HUES6 (cell line): ENCODE measurements at regions not wholly inside any gene's neighbourhood (a gene's known extent, or its start where the extent isn't known, plus 50 kb on each side); places are given as distances from the start of the nearest gene placed in this dataset.

Experiments
- H3K27ac ChIP-seq: 2 replicates; pipeline ENCODE4 v1.7.0; 2013; ENCODE audit warnings: low read depth, mild to moderate bottlenecking, low read length, inconsistent platforms
- H3K27me3 ChIP-seq: 2 replicates; pipeline ENCODE4 v1.6.1; 2013; ENCODE audit warnings: low read length; ENCODE audit not compliant: control insufficient read depth, insufficient read depth
- H3K36me3 ChIP-seq: 2 replicates; pipeline ENCODE4 v1.6.1; 2013; ENCODE audit warnings: low read length; ENCODE audit not compliant: control insufficient read depth, insufficient read depth
- H3K4me1 ChIP-seq: 2 replicates; pipeline ENCODE4 v1.6.1; 2013; ENCODE audit warnings: low read length; ENCODE audit not compliant: control insufficient read depth, insufficient read depth
- H3K4me3 ChIP-seq: 2 replicates; pipeline ENCODE4 v1.5.1; 2013; ENCODE audit warnings: low read depth, low read length
- H3K9ac ChIP-seq: one replicate; pipeline ENCODE4 v1.6.1; 2013; ENCODE audit warnings: mild to moderate bottlenecking, low read length
- H3K9me3 ChIP-seq: 2 replicates; pipeline ENCODE4 v1.6.1; 2013; ENCODE audit warnings: low read depth, low read length; ENCODE audit not compliant: control insufficient read depth, insufficient read depth

GRCh38 chr13:110794209-110794608 lies 80.7 kb downstream of the ING1 start:
- Histone ChIP-seq H3K4me1 (peaks cover 11% of the 10 kb centered on the region), H3K4me3 (no peak overlapping the region), H3K27me3 (no peaks in the 10 kb centered on the region), H3K27ac (no peak overlapping the region), H3K9ac (no peak overlapping the region), H3K9me3 (peaks cover 18% of the 10 kb centered on the region), H3K36me3 (no peaks in the 10 kb centered on the region)

DNA sequence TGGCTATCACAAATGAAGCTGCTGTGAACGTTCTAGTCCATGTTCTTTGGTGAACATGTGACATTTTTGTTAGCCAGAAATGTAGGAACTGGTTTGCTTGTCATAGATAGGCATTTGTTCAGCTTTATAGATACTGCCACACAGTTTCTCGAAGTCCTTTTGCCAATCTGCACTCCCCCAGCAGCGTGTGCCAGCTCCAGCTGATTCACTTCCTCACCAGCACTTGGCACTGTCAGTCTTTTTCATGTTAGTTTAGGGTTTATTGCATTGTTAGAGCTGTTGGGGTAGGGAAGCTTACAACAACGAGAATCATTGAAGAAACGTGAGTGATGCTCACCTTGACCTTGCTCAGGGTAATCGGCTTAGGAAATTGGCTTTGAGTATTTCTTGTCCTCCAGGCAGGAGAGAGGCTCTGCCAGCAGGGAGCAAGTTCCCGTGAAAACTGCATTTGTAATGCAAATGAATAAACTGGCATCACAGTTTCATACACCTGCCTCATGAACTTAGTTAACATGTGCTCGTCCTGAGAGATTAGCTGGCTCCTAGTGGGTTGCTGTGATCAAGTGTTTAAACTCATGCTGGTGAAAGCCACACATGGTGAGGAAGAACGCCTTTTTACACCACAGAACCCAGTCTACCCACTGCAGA lies 83.9 kb downstream of the ING1 start:
- Histone ChIP-seq H3K4me1 (peaks cover 11% of the 10 kb centered on the region), H3K27me3 (no peaks in the 10 kb centered on the region)

GRCh38 chr13:110798081-110798994 lies 84.8 kb downstream of the ING1 start:
- peaks cover 11% of the 10 kb centered on the region for H3K4me1 ChIP-seq
- no peaks in the 10 kb centered on the region for H3K27me3 ChIP-seq
- no peak overlapping the region for H3K27ac ChIP-seq
- H3K36me3 ChIP-seq, result no peaks in the 10 kb centered on the region
- no peak overlapping the region for H3K4me3 ChIP-seq
- H3K9ac ChIP-seq, result no peak overlapping the region
- peaks cover 5% of the 10 kb centered on the region for H3K9me3 ChIP-seq

More for the DNA sequence above, 83.9 kb downstream of the ING1 start:
- peaks cover 15% of the 10 kb centered on the region for H3K9me3 ChIP-seq
- no peak overlapping the region for H3K27ac ChIP-seq
- H3K9ac ChIP-seq, result no peak overlapping the region
- no peak overlapping the region for H3K4me3 ChIP-seq
- no peaks in the 10 kb centered on the region for H3K36me3 ChIP-seq

DNA sequence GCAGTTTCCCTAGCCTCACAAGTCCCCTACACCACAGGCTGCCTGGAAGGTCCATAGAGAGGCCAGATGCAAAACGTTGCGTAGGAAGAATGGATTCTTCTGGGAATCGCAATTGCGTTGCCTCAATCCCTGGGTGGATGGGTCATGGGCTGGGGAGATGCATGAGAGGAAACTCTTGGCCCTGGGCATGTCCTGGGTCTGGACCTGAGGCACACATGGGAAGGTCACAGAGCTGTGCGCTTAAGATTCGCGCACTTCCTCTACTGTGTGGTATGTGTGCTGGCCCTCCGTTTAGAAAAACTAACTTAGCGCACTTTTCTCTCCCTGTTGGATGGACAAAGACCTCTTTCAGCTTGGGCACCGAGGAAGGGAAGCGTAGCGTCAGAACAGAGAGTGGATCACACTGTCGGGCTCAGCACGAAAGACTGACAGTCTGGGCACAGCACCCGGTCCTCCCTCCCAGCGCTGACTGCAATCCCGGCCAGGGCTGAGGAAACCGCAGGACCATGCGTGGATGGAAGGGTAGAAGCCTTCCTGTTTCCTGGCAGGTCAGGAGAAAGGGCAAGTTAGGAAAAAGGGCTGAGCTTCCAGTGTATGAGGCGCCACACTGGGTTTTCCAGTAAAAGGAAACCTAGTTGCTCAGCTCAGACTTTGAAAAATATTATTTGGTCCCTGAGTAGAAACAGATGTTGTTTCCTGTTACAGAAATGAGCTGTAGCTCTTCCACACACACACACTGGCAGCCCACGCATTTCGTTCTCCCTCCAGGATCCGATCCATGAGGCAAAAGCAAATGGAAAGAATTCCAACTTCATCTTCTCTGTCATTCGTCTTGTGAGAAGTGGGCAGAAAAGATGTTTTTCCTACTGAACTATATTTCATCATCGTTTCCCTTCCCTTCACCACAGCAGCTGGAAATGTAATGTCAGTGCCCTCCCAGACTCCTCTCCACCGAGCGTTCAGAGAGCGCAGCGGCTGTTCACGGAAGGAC lies 86.0 kb downstream of the ING1 start:
- Histone ChIP-seq H3K9me3 (no peaks in the 10 kb centered on the region), H3K36me3 (no peaks in the 10 kb centered on the region), H3K9ac (no peak overlapping the region), H3K27ac (no peak overlapping the region), H3K27me3 (no peaks in the 10 kb centered on the region), H3K4me1 (peaks cover 11% of the 10 kb centered on the region), H3K4me3 (no peak overlapping the region)

DNA sequence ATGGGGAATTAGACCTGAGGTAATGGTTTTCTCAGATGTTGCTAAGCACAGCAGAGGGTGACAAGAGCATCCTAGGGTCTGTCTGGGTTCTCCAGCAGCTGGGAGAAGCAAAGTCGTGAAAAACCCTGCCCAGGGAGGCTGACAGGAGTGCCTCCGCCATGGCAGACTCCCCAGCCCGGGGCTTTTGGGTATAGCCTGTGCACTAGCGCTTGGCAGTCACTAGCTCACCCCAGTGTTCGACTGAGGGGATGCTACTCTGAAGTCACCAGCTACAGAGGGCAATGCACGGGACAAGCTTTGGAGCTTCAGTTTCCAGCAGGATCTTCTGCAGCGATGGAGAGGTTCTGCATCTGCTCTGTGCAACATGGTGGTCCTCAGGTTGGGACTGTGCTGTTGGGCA lies 87.5 kb downstream of the ING1 start:
- H3K27ac ChIP-seq, result no peak overlapping the region
- H3K27me3 ChIP-seq, result no peaks in the 10 kb centered on the region
- no peaks in the 10 kb centered on the region for H3K9me3 ChIP-seq
- H3K4me1 ChIP-seq, result peaks cover 9% of the 10 kb centered on the region
- H3K9ac ChIP-seq, result no peak overlapping the region
- no peaks in the 10 kb centered on the region for H3K36me3 ChIP-seq
- no peak overlapping the region for H3K4me3 ChIP-seq

DNA sequence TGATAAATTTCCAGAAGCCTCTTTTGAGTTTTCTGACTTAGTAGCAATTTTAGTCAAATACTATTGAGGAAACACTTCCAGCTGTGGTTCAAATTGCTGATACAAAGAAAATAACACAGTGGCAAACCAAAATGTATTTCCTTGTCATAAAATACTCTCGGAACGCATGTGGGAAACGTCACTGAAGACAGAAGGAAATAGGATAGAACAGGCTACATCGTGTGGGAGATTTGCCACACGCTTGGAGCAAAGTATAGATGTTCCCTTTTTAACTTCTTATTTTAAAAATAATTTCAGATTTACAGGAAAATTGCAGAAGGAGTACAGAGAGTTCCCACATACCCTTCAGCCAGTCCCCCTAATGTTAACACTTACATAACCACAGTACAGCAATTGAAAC lies 88.8 kb downstream of the ING1 start:
- H3K27me3 ChIP-seq, result no peaks in the 10 kb centered on the region
- no peaks in the 10 kb centered on the region for H3K9me3 ChIP-seq
- H3K27ac ChIP-seq, result no peak overlapping the region
- H3K4me3 ChIP-seq, result no peak overlapping the region
- no peak overlapping the region for H3K9ac ChIP-seq
- peaks cover 5% of the 10 kb centered on the region for H3K4me1 ChIP-seq
- no peaks in the 10 kb centered on the region for H3K36me3 ChIP-seq

DNA sequence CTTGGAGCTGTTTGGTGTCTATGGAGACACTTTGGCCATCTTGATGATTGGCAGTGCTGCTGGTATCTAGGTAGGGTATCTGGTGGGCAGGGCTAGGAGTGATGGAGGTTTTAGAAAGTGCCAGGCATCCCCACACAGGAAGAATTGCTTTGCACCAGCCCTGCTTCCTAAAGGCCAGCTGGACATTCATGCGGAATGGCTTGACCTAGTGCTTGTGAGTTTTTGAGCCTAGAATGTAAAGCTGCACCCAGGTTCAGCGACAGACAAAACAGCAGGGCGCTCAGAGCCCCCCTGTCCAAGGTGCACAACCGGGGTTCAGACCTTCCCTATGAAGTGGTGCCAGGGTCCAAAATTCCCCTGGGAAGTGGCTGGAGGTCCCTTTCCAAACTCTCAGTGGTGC lies 93.1 kb downstream of the ING1 start:
- Histone ChIP-seq H3K27me3 (peaks cover 10% of the 10 kb centered on the region), H3K9me3 (no peaks in the 10 kb centered on the region), H3K9ac (no peak overlapping the region), H3K4me1 (peaks cover 11% of the 10 kb centered on the region), H3K36me3 (no peaks in the 10 kb centered on the region), H3K27ac (no peak overlapping the region), H3K4me3 (no peak overlapping the region)

DNA sequence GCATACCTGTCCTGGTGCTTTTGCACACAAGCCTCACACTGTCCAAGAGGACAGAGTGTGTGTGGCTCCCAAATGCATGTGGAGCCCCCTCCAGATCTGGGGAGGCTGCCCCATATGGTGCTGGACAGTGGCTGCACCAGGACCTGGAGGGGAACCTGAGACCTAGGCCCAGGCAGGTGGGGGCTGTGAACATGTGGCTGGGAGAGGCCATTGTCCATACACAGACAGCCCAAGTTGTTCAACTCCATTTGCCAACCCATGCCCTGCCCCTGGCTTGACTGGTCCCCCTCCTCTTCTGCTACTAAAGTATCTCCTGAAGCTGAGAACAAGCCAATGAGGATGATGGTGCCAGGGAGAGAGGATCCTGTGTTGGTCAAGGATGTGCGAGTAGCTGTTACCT lies 94.0 kb downstream of the ING1 start:
- H3K4me3 ChIP-seq, result no peak overlapping the region
- H3K27ac ChIP-seq, result no peak overlapping the region
- H3K27me3 ChIP-seq, result peaks cover 19% of the 10 kb centered on the region
- no peaks in the 10 kb centered on the region for H3K36me3 ChIP-seq
- peaks cover 15% of the 10 kb centered on the region for H3K4me1 ChIP-seq
- no peaks in the 10 kb centered on the region for H3K9me3 ChIP-seq
- H3K9ac ChIP-seq, result no peak overlapping the region

DNA sequence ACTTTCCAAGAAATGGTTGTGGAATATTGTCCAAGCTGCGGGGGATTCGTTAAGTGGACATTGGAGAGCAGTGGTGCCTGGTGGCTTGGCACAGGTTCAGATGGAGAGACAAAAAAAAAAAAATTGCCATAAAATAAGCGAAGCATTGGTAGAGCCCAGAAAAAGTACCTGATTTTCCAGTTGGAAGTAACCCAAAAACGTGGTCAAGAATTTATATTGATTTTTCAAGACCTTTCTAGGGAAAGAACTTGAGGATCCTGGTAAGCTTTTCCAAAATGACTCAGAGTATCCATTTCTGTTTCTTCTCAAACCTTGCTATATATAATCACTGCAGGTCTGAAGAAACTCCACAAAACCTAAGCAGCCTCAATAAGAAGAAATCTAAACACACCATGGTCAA lies 94.6 kb downstream of the ING1 start:
- H3K4me3 ChIP-seq, result no peak overlapping the region
- H3K27me3 ChIP-seq, result peaks cover 25% of the 10 kb centered on the region

DNA sequence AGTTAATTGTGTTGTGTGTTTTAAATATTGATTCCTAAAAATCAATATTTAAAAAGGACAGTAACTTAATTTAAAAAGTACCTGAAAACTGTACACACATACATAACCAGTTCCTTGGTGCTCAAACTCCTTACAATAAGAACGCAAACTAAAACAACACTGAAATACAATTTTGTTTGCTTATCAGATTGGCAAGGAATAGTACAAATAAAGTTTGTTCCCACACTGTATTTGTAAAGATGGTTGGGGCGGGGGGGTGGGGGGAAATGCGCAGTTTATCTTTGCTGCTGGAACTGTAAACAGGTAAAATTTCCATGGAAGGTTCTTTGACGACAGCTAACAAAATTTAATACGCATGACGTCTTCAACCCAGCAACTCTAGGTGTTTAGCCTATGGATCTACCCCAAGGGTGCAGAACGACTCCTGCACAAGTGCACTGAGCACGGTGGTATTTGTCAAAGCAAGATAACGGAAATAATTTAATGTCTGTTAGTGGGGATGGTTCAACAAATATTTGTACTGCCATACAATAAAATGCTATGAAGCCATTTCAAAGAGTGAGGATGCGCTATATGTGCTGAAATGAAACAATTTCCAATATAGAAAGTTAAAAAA lies 96.5 kb downstream of the ING1 start:
- Histone ChIP-seq H3K4me1 (peaks cover 15% of the 10 kb centered on the region), H3K9me3 (no peaks in the 10 kb centered on the region), H3K9ac (no peak overlapping the region), H3K36me3 (no peaks in the 10 kb centered on the region), H3K27ac (no peak overlapping the region), H3K4me3 (no peak overlapping the region), H3K27me3 (peaks cover 26% of the 10 kb centered on the region)

More for the DNA sequence above, 94.6 kb downstream of the ING1 start:
- Histone ChIP-seq H3K27ac (no peak overlapping the region), H3K9me3 (no peaks in the 10 kb centered on the region), H3K4me1 (peaks cover 15% of the 10 kb centered on the region), H3K9ac (no peak overlapping the region), H3K36me3 (no peaks in the 10 kb centered on the region)
